ELF-1 (cell line): ENCODE measurements at regions not wholly inside any gene's neighbourhood (a gene's known extent, or its start where the extent isn't known, plus 50 kb on each side); places are given as distances from the start of the nearest gene placed in this dataset.

Source experiments
- DNase-seq: peaks from one replicate; pipeline ENCODE4 v3.0.0-alpha.2; 2016; ENCODE audit warnings: low read depth, low spot score

DNA sequence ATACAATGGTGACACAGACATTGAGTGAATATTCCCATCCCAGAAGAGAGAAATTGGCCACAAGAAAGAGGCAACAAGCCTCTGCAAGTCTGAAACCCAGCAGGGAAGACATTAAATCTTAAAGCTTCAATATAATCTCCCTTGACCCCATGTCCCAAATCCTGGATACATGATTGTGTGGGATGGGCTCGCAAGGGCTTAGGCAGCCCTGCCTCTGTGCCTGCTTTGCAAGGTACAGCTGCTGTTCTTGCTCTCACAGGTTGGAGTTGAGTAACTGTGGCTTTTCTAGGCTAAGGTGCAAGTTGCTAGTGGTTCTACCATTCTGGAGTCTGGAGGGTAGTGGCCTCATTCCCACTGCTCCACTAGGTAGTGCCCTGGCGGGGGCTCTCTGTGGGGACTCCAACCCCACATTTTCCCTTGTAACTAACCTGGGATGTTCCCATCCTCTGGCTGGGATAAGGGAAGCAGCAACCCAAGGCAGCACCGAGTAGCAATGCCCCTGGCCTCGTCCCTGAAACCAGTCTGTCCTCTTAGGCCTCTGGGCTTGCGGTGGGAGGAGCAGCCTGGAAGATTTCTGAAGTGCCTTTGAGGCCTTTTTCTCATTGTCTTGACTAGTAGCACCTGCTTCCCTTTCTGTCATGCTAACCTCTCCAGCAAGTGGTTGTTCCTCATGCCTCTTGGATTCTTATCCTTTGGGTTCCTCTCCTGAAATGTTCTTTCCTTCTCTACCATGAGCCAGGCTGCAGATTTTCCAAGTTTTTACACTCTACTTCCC, 90.0 kb downstream of the FAM174B start:
- DNase-seq: peak; percentile 22

DNA sequence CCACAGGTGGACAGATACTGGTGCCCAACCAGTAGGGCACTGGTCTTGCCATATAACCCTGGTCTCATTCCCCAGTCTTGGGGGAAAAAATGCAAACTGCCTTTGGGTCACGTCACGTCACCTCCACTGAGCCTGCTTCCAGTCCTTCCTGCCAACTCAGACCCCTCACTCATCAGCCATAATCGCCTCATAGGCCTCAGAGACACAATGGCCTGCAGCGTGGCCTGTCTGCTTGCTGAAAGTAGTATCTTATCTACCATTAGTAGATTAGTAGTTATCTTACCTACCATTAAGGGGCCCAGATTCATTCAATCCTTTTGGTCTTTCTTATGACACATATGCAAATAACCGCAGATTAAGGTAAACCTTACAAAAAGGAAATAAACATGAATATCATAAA, 93.8 kb downstream of the FAM174B start:
- no peak for DNase-seq

DNA sequence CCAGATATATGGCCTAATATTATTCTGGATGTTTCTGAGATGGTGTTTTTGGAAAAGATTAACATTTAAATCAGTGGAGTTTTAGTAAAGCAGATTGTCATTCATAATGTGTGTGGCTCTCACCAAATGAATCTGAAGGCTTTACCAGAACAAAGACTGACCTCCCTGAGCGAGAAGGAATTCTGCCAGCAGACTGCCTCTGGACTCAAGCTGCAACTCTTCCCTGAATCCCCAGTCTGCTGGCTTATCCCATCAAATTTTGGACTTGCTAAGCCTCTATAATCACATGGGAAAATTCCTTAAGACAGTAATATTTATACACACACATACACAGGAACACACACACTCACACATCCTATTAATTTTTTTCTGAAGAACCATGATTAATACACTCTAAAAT, 102.3 kb downstream of the FAM174B start:
- DNase-seq: no peak

DNA sequence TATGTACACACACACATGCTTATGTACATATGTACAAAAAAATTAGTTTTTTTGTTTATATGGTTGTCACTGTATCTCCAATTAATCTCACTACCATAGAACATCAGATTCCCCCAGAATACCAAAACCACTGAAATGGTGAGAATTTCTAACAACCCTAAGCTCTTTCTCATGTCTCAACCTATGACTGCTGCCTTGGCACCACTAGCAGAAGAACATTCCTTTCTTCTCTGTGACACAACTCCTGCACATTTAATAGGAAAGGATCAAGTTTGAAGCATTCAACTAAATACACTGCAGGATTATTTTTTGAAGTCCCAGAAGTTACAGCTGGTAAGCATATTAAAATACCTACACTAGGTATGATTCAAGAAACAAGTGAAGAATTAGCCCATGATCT, 109.6 kb downstream of the FAM174B start:
- DNase-seq: no peak

DNA sequence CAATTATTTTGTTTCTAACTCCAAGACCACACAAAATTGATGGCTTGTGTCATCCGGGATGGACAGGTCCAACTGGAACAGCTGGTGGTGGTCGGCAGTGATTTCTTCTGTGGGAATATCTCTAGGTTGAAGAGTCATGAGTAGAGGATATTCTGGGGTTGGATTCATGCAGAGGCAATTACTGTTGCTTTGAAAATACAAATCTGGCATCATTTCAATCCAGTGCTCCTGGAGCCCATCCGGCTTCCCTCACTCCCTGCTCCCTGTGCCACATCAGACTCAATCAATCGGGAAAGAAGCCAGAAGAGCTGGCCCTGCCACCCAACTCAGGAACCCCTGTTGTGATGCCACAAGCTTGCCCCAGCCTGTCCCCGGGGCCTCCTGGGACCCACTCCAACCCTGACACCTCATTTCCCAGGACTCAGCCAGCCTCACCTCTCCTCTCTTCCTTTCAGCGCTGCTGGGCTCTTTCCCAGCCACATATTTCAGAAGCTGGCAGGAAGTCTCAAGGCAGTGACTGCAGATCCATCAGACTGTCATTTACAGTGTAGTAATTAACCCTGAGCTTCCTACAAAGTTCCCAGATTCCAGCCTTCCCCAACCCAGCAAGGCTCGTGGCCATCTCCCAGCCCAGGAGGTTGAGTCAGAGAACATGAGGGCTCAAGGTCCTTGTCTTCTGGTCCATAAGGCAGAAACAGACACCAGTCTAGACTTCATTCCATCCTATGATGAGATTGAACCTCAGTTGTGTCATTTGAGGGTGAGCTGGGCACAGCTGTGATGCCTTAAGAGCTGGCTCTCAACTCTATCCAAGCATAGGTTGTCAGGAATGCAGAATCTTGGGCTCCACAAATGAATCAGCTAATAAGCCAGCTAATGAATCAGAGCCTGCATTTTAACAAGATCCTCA, 114.0 kb downstream of the FAM174B start:
- no peak for DNase-seq

DNA sequence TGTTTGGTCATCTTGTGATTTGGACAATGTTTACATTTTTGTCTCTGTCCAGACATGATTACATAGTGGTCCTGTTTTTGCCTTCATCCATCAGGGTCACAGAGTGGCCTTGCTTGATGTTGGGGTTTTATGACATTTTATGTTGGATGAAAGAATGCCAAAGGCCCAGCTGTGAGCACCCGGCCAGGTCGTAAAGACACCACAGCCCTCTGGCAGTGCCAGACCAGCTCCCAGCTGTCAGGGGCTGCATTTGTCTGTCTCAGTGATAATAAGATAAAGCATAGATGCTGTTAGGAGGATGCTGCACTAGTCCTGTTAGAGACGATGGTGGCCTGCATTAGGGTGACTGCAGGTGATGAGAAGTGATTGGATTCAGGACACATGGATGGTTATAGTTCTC, 117.5 kb downstream of the FAM174B start:
- no peak for DNase-seq

DNA sequence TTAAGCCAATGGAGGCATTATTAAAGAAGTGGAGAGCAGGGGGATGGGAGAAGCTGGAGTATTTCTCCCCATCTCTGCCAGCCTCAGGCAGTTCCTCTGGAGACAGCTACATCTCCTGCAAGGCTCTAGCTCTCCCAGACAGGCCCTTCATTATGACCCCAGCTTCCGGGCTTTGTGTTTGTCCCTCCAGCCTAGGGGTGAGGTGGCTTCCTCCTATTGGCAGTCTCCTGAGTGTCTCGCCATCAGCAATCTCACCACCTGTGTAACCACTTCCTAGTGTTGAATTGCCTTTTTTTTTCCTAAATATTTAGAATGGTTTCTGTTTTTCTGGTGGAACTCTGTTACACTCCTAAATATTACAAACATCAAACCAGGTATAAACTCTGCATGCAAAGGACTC, 122.3 kb downstream of the FAM174B start:
- no peak for DNase-seq

DNA sequence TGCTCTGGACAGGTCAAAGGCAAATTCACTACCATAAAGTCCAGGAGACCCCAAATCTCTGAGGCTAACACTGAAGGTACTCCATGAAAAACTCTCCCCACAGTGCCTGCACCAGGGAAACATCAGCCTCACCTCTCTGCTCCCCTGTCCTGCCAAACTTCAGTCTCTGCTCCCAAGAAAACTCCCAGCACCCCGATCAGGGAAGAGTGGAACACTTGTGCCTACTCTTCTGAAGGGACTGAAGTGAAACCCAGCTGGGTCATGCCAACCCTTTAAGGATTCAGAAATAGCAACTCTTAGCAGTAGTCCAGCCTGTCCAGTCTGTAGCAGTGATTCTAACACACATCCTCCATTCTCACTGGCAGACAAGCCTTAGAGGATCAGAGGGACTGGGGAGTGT, 124.2 kb downstream of the FAM174B start:
- DNase-seq: no peak

DNA sequence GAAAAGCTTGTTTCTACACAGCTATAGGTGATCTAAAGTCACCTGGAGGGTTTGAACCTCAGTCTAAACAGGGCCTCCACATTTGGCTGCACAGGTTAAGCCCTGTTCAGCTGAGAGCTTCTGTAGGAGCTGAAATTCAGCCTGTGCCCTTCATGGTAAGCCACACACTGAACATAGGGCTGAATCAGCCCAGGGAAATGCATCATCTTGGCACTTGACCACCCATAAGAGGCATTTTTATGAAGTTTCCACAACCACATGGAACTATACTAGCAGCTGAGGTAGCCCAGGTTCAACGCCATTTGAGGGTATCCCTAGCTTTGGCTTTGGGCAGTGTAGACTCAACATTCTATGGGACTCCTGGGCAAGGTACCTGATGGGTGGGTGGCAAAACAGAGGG, 126.8 kb downstream of the FAM174B start:
- no peak for DNase-seq

DNA sequence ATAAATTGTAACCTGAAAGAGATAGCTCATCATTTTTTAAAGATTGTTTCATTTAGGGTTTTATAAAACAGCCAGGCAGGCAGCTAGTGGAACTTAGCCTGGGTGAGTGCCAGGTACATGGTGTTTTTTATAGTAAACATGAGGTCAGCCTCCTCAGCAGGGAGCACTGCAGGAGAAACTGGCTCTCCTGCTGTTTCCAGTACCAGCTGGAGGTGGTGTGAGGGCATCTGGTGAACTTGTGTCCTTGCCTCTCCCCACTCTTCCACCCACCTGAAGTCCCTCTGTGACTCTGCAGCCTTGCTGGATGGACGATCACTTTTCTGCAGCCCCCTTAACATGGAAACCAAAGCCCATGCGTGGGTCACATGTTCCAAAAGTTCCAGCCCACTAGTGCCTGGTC, 128.4 kb downstream of the FAM174B start:
- no peak for DNase-seq

DNA sequence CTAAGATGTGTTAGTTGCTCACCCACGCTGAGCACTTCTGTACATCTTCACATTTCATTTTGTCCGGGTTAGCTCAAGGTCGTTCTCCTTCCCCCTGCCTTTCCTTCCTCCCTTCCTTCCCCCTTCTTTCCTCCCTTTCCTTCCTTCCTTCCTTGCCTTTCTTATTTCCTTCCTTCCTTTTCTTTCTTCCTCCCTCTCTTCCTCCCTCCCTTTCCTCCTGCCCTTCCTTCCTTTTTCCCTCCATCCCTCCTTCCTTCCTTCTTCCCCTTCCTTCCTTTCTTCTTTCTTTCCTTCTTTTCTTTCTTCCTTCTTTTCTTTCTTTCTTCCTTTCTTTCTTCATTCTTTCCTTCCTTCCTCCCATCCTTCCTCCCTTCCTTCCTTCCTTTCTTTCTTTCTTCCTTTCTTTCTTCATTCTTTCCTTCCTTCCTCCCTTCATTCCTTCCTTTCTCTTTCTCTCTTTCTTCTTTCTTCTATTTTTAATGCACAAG, 129.8 kb downstream of the FAM174B start:
- no peak for DNase-seq

DNA sequence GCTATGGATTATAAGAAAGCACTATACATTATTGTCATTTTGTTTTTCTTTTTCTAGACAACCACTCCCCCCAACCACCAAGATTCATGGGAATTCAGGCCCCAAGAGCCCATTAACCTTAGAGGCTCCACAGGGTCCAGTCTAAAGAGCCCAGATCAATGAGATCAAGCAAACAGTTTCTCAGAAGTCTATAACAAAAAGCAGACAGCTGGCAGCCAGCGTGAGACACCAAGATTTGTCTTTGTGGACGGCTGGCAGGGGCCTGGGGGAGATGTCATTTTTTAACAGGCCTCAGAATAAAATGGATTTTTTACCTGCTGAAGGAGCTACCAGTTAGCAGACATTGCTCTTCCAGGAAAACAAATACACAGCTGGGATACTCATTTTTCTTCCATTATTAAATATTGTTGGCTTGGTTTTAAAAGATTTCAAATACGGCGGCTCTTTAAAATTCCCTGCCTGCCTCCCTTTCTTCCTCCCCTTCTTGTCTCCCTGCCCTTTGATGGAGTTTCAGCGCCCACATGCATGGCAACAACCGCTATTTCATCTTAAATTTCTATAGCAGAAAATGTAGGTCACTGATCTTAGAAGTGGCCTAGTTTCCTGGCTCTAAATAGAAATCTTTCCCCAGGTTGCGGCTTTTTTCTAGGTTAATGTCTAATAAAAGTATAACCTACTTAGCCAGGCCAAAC, 130.6 kb downstream of the FAM174B start:
- no peak for DNase-seq

DNA sequence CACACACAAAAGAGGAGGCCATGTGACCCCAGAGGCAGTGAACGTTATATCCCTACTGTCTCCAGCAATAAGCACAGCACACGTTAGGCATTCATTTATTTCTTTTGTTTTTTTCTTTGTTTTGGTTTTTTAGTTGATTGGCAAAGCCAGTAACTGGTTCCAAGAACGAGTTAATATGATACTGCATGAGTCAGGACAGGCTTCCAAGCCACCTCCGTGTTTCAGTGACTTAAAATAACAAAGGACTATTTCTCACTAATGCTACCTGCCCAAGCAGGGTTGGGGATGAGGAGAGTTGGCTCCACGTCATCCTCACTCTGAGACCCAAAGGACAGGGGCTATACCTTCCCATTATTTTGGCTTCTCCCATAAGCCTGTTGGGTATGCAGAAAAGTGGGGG, 130.5 kb downstream of the ST8SIA2 start:
- no peak for DNase-seq

DNA sequence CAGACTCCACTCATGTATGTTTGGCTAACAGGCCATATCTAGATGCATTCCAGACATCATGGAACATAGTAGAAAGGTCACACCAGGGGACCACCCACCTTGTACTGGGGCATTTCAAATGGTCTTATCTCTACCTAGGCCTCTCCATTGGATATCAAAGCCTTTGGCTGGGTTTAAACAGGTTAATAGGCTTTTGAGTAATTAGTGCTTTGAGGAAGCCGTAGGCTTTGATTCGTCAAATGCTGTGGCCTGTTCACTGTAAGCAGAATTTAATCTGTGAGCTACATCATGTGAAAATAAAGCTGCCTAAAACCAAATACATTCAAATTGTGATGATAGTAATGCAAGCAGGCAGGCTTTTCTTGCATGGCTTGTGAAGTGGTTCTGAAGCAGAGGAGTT, 129.5 kb downstream of the ST8SIA2 start:
- DNase-seq: peak; percentile 19

DNA sequence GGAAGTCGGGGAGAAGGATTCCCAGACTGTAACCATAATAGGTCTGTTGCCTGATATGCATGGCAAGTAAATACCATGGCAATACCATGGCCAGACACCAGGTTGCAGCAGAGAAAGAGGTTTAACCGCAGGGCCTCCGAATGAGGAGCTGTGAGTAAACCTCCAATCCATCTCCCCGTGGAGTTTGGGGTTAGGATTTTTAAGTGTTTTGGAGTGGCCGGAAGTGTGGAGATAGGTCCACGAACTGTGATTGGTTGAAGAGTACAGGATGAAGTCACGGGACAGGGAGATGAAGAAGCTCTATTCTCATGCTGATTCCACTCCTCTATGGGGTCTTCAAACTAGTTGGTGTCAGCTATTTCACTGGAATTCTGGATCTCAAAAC, 127.9 kb downstream of the ST8SIA2 start:
- DNase-seq: peak; percentile 77

DNA sequence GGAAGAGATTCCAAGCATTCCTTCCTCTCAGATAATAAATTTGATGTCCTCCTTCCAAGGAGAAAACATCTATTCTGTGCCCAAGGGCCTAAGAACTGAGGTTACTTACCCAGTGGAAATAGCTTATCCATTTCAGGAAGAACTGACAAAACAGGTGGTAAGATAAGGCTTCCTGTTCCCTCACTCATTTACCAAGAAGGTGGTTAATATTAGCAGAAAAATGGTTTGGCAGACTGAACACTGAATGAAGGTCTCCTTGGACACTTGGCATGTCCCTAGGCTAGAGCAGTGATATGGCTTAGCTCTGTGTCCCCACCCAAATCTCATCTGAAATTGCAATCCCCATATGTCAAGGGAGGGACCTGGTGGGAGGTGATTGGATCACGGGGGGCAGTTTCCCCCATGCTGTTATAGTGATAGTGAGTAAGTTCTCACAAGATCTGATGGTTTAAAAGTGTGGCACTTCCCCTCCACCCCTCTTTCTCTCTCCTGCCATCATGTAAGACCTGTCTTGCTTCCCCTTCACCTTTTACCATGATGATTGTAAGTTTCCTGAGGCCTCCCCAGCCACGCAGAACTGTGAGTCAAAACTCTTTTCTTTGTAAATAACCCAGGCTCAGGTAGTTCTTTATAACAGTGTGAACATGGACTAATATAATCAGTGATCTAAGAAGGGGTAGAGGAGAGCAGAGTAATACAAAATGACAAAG, 127.4 kb downstream of the ST8SIA2 start:
- DNase-seq: no peak

DNA sequence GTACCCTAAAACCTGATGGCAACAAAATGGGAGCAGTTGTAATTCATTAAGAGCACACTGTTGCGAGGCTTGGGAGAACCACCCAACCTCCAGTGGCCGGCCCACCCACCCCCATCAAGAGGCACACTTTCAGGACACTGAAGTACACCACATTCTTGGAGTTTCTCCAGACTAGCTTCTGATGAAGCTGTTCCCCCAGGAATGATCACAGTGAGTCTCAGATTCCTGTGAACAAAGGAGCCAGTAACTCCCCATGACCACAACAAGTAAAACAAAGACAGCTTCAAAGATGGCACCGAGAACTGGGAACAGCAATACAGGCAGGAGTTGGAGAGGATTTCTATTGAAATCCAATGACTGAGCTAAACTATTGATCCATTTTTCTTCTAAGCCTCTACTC, 126.0 kb downstream of the ST8SIA2 start:
- DNase-seq: no peak
